Naive thymus-derived CD8-positive, alpha-beta T cell (primary cell): ENCODE measurements at regions not wholly inside any gene's neighbourhood (a gene's known extent, or its start where the extent isn't known, plus 50 kb on each side); places are given as distances from the start of the nearest gene placed in this dataset.

Experiments used
- ATAC-seq, 2 donors: fragments of 150-1000 bp; cut with Tn5 transposase in 1 of 2; sonication (Bioruptor Pico), chemical (Tn5 transposase) in 1 of 2; 1 replicate in 1 of 2; 2 replicates in 1 of 2; pipeline ENCODE4 v1.10.0; 2021; ENCODE audit warnings: mild to moderate bottlenecking in 2 of 2, moderate library complexity in 2 of 2
- POLR2A ChIA-PET: fragments of 350-600 bp; sonication (Branson Sonifier 250); formaldehyde crosslinking; loops from one replicate; lab custom pipeline; 2021; ENCODE audit warnings: antibody characterized with exemption; lab: Charles Lee
- DNase-seq, 10 donors: peaks; one replicate each; pipeline versions ENCODE4 v3.0.0 to v3.0.0-alpha.2; 2020 to 2022
- H3K27ac Mint-ChIP-seq, 10 donors: one replicate each; pipeline ENCODE4 v1.8.0; 2020 to 2022; ENCODE audit warnings: mild to moderate bottlenecking in 10 of 10, mixed read lengths in 10 of 10, moderate library complexity in 4 of 10, inconsistent platforms in 1 of 10
- H3K27me3 Mint-ChIP-seq, 5 donors: one replicate each; pipeline ENCODE4 v1.8.0; 2021 to 2022; ENCODE audit warnings: mixed read lengths in 5 of 5
- H3K36me3 Mint-ChIP-seq, 3 donors: one replicate each; pipeline ENCODE4 v1.8.0; 2020 to 2022; ENCODE audit warnings: mixed read lengths in 3 of 3, mild to moderate bottlenecking in 2 of 3, inconsistent platforms in 1 of 3
- H3K4me1 Mint-ChIP-seq, 4 donors: one replicate each; pipeline ENCODE4 v1.8.0; 2021 to 2022; ENCODE audit warnings: mixed read lengths in 4 of 4
- H3K4me3 Mint-ChIP-seq, 10 donors: one replicate each; pipeline ENCODE4 v1.8.0; 2020 to 2022; ENCODE audit warnings: mild to moderate bottlenecking in 10 of 10, mixed read lengths in 10 of 10, moderate library complexity in 6 of 10, inconsistent platforms in 1 of 10
- H3K9me3 Mint-ChIP-seq, 9 donors: one replicate each; pipeline ENCODE4 v1.8.0; 2020 to 2022; ENCODE audit warnings: mixed read lengths in 9 of 9, mild to moderate bottlenecking in 3 of 9, inconsistent platforms in 1 of 9, moderate library complexity in 1 of 9

DNA sequence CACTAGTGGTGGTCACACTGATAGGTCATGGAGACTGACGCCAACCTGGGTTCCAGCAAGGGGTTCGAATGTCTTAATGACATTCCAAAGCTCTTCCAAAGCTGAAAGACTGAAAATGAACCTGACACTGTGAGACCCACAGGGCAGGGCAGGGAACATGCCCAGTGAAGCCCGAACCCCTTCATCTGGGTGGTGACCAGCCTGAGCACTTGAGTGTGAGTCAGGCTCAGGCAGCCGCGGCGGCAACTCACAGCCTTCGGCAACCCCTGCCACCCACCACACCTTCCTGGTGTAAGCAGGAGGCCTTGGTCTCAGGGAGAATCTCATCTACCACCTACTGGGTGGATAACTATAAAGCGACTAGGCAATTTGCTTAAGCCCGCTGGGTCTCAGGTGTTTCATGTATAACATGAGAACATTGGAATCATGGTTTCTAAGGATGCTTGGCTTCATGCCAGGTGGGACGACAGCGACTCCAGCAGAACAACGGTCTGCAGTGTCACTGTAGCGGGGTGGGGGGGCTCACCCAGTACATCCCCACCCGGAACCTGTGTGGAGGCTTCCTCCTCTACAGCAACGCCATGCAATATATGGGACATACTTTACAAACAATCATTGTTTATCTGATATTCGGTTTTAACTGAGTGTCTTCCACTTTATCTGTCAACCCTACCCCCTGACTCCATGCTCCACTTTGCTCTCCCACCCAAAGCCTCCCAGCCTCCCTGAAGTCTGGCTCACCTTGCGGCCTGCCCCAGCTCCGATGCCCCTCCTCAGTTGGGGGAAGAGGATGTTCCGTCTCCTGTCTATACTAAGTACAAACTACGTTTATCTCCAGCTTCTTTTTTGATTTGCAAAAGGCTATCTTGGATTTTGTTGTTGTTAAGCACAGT, 125.0 kb upstream of the MEF2A start:
- POLR2A ChIA-PET: interaction anchor here (0.7 to 4.2 kb wide), 8 partner anchors 7 to 125 kb away, joined by 3 to 37 read pairs (median 12); partner anchors contain the start of gene MEF2A
- H3K27ac Mint-ChIP-seq: peak overlapping the region; percentile 23 to 100 (median 84)

DNA sequence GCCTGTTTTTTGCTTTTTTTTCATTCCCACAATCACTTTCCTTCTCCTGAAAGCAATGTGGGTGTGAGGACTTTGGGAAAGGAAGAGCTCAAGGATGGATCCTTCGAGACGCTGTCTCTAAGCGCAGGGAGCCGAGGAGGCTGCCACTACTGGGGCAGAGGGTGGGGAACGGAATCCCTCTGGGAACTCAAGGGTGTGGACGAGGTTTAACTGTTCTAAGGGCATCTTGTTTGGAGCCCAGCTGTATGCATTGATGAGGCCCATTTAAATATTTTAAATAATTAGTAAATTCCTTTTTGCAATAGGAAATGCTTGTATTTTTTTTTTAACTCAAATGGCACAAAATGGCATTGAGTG, 124.4 kb upstream of the MEF2A start:
- DNase-seq: no peak
- POLR2A ChIA-PET: interaction anchor here (0.7 to 4.1 kb wide), 5 partner anchors 8 to 124 kb away, joined by 3 to 37 read pairs (median 8); partner anchors contain the start of gene MEF2A
- Mint-ChIP-seq H3K27ac (peak overlapping the region; percentile 23 to 100 (median 82)), H3K4me1 (peaks cover 31 to 94% (median 90%) of the 10 kb centered on the region in 4 donors), H3K4me3 (peak overlapping the region in 1 of 10 donors; percentile 43), H3K27me3 (no peaks in the 10 kb centered on the region), H3K36me3 (no peaks in the 10 kb centered on the region), H3K9me3 (no peaks in the 10 kb centered on the region)
- ATAC-seq: no peak

More for the DNA sequence above, 125.0 kb upstream of the MEF2A start:
- peaks cover 31 to 94% (median 90%) of the 10 kb centered on the region in 4 donors for H3K4me1 Mint-ChIP-seq
- H3K36me3 Mint-ChIP-seq: no peaks in the 10 kb centered on the region
- ATAC-seq: no peak
- H3K9me3 Mint-ChIP-seq: no peaks in the 10 kb centered on the region
- no peak for DNase-seq
- H3K27me3 Mint-ChIP-seq: no peaks in the 10 kb centered on the region
- peak overlapping the region in 3 of 10 donors; percentile 0 to 41 (median 26) for H3K4me3 Mint-ChIP-seq

DNA sequence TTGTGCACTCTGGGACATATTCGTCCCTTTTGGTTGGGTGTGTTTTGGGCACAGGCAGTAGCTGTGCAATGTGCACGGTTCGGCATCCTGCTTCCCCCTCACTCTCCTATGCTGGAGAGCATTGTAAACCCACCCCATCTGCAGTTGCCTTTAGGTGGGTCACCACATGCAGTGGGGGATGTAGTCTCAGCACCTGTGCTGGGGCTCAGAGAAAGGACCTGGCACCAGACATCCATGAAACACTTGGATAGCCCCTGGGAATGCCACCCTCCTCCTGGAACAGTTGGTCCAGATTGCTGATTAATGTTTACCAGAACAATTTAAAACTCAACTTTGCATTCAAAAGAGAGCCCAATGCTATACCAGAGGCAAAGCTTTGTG, 123.9 kb upstream of the MEF2A start:
- H3K4me1 Mint-ChIP-seq: peaks cover 31 to 91% (median 87%) of the 10 kb centered on the region in 4 donors
- peak overlapping the region in 5 of 10 donors; percentile 20 to 57 (median 43) for H3K4me3 Mint-ChIP-seq
- H3K27ac Mint-ChIP-seq: peak overlapping the region; percentile 35 to 100 (median 88)
- ATAC-seq: no peak
- no peaks in the 10 kb centered on the region for H3K36me3 Mint-ChIP-seq
- POLR2A ChIA-PET: interaction anchor here (0.6 to 4.1 kb wide), 6 partner anchors 8 to 36 kb away, joined by 4 to 37 read pairs (median 16); no protein-coding TSS in a partner anchor
- H3K9me3 Mint-ChIP-seq: no peaks in the 10 kb centered on the region
- no peak for DNase-seq
- no peaks in the 10 kb centered on the region for H3K27me3 Mint-ChIP-seq

DNA sequence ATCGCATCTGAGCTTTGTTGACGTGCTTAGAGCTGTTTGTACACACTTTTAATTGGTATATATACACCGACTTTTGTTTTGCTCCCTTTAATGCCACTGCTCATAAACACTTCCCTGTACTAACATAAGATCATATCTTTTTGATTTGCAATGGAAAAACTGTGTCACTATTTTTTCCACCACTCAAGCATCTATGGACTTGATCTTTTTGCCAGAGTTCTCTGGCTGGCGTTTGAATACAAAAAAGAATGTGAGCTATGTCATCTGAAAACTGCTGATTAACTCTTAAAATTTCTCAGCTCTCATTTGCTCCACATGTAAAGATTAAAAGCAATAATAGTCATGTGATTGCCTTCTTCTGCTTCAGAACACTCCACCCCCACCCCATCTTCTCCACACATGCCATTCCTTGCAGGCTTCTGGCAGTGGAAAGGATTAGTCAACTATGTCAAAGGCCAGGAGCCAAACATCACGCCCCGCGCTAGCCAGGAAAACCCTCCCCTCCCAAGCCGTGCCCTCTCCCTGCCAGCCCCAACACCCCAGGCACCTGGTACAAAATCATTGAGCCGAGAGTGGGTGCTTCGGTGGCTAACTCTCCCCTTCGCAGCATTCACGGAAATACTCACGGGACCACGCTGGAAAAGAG, 123.4 kb upstream of the MEF2A start:
- no peaks in the 10 kb centered on the region for H3K36me3 Mint-ChIP-seq
- DNase-seq (no peak), ATAC-seq (peak in 1 of 2 donors; percentile 16)
- no peaks in the 10 kb centered on the region for H3K27me3 Mint-ChIP-seq
- H3K4me1 Mint-ChIP-seq: peaks cover 30 to 86% (median 82%) of the 10 kb centered on the region in 4 donors
- peak overlapping the region; percentile 35 to 100 (median 88) for H3K27ac Mint-ChIP-seq
- POLR2A ChIA-PET: interaction anchor here (0.6 to 4.1 kb wide), 12 partner anchors 9 to 125 kb away, joined by 3 to 37 read pairs (median 4); no protein-coding TSS in a partner anchor
- no peaks in the 10 kb centered on the region for H3K9me3 Mint-ChIP-seq
- H3K4me3 Mint-ChIP-seq: peak overlapping the region in 6 of 10 donors; percentile 27 to 57 (median 43)

DNA sequence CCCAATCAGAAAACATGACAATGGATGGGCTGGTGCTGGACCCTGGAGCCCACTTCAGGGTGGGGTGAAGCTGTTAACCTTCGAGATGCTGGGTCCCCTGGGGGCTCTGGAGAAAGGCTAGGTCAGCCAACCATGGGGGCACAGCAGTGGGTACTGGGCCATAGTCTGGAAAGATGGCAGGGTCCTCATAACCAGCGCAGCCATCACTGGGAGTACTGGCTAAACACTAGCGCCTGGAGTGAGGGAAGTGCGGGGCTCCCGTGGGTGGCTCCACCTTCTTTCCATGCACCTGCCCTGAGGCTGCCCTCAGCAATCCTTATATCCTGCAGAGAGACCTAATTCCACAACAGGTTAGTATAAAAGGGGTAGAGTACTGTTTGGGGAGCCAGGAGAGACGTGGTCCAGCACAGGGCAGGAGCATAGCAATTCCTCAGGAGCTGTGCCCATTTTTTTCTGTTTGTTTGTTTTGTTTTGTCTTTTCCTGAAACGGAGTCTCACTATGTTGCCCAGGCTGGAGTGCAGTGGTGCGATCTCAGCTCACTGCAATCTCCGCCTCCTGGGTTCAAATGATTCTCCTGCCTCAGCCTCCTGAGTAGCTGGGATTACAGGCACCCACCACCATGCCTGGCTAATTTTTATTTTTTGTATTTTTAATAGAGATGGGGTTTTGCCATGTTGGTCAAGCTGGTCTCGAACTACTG, 122.6 kb upstream of the MEF2A start:
- DNase-seq: no peak

DNA sequence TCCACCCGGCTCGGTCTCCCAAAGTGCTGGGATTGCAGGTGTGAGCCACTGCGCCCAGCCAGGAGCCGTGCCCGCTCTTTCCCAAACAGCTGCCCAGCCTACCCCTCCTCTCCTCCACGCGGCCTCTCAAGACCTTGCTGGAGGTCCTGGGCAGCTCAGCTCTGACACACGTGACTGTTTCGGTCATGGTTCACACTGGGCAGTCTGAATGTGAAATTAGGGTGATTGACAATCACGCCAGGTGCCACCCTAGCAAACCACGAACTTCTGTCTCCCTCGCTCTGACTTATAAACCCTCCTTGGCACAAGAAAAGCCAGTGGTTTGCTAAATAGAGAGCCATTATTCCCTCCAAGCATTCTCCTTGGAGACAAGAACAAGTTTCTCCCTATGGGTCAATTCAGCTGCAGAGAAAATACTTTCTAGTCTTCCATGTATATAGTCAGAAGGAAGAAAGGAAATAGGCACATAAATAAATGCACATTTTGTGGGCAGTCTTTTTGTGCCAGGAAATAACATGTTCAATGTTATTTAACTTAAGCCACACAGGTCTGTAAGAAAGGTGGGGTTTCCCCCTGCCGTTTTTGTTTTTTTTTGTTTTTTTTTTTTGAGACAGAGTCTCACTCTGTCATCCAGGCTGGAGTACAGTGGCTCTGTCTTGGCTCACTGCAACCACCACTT, 121.9 kb upstream of the MEF2A start:
- H3K27ac Mint-ChIP-seq: peak overlapping the region; percentile 89 to 100 (median 98)
- peak overlapping the region; percentile 9 to 90 (median 77) for H3K4me3 Mint-ChIP-seq
- no peaks in the 10 kb centered on the region for H3K27me3 Mint-ChIP-seq
- peak in 2 of 10 donors; percentile 54 to 63 for DNase-seq
- peak; percentile 63 to 78 for ATAC-seq
- peaks cover 30 to 84% (median 79%) of the 10 kb centered on the region in 4 donors for H3K4me1 Mint-ChIP-seq
- no peaks in the 10 kb centered on the region for H3K9me3 Mint-ChIP-seq
- no peaks in the 10 kb centered on the region for H3K36me3 Mint-ChIP-seq
- POLR2A ChIA-PET: interaction anchor here (0.7 to 4.1 kb wide), 17 partner anchors 10 to 124 kb away, joined by 3 to 37 read pairs (median 4); partner anchors contain the start of gene MEF2A

More for the DNA sequence above, 122.6 kb upstream of the MEF2A start:
- H3K9me3 Mint-ChIP-seq: no peaks in the 10 kb centered on the region
- POLR2A ChIA-PET: interaction anchor here (0.7 to 4.1 kb wide), 14 partner anchors 8 to 124 kb away, joined by 3 to 37 read pairs (median 4); partner anchors contain the start of gene MEF2A
- peak overlapping the region; percentile 47 to 100 (median 96) for H3K27ac Mint-ChIP-seq
- H3K4me1 Mint-ChIP-seq: peaks cover 34 to 86% (median 82%) of the 10 kb centered on the region in 4 donors
- H3K36me3 Mint-ChIP-seq: no peaks in the 10 kb centered on the region
- peak overlapping the region in 8 of 10 donors; percentile 20 to 89 (median 54) for H3K4me3 Mint-ChIP-seq
- H3K27me3 Mint-ChIP-seq: no peaks in the 10 kb centered on the region
- ATAC-seq: no peak

DNA sequence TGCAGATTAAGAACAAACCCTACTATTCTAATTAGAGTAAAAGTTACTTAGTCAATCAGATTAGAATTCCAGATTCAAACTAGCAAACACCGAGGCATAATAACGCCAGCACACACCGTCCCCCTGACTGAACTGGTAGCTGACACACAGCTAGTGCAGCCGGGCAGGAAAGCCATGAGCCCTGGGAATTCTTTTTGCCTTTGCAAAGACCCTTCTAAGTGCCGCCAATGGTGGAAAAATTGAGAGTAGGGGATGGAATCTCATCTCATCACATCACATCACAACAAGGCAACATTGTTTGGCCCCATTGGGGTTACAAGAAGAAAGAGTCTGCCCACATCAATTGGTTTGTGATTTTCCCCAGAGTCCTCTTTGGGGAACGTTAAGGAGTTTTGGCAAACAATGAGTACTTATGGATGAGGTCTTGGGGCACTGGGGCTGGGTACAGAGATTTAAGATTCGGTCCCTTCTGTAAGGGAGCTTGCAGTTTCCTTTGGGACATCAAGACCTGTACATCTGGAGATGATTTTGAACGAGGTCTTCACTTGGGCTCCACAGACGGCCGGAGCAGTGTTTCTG, 120.4 kb upstream of the MEF2A start:
- Mint-ChIP-seq H3K4me3 (peak overlapping the region in 2 of 10 donors; percentile 2 to 30), H3K4me1 (peaks cover 32 to 83% (median 79%) of the 10 kb centered on the region in 4 donors), H3K27ac (peak overlapping the region in 8 of 10 donors; percentile 62 to 100 (median 94)), H3K9me3 (no peaks in the 10 kb centered on the region), H3K27me3 (no peaks in the 10 kb centered on the region), H3K36me3 (no peaks in the 10 kb centered on the region)
- ATAC-seq (no peak), DNase-seq (no peak)
- POLR2A ChIA-PET: interaction anchor here (1.0 to 3.5 kb wide), 6 partner anchors 12 to 121 kb away, joined by 4 to 23 read pairs (median 6); no protein-coding TSS in a partner anchor

DNA sequence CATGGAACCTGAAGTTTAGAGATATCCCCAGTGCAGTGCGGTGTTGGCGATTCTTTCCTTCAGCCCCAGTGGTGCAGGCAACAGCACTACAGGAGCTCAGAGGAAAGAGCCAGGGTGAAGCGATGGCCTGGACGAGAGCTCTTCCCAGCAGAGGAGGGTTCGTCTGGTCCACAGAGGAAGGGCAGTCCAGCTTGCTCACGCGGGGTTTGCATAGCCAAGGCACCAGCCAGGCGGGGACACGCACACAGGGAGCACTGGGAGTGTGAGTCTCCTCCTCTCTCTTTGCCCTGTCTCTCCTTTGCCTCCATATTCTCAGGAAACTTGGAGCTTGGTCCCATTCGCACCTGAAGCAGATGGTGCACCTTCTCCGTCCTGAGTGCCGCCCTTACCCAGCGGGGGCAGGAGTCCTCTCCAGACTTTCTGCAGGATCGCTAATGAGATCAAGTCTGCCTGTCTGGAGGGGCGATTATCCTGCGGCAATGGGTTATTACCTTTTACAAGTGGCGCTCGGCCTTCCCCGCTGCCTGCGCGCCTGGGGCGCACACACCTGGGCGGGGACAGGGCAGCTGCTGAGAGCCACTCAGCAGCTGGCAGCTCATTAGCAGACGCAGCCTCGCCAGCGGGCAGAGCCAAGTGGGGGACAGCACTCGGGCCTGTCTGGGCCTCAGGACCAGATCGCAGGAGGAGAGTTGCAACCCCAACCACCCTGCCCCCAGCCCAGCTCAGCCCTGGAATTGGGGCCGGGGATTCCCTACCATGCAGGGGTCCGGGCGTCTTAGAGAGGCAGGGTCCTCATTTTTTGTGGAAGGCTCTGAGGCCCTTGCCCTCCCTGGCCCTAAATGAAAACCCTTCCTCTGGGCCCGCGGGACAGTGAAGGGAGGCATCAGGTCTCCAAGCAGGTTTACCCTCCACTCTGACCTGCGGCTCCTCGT, 119.0 kb upstream of the MEF2A start:
- peak overlapping the region in 6 of 10 donors; percentile 10 to 82 (median 24) for H3K27ac Mint-ChIP-seq
- H3K4me3 Mint-ChIP-seq: peak overlapping the region in 1 of 10 donors; percentile 22
- no peaks in the 10 kb centered on the region for H3K36me3 Mint-ChIP-seq
- H3K4me1 Mint-ChIP-seq: peaks cover 36 to 84% (median 81%) of the 10 kb centered on the region in 4 donors
- H3K9me3 Mint-ChIP-seq: no peaks in the 10 kb centered on the region
- ATAC-seq: no peak
- H3K27me3 Mint-ChIP-seq: no peaks in the 10 kb centered on the region
- POLR2A ChIA-PET: interaction anchor here (0.8 to 2.3 kb wide), 7 partner anchors 8 to 29 kb away, joined by 3 to 7 read pairs (median 6); no protein-coding TSS in a partner anchor
- no peak for DNase-seq

DNA sequence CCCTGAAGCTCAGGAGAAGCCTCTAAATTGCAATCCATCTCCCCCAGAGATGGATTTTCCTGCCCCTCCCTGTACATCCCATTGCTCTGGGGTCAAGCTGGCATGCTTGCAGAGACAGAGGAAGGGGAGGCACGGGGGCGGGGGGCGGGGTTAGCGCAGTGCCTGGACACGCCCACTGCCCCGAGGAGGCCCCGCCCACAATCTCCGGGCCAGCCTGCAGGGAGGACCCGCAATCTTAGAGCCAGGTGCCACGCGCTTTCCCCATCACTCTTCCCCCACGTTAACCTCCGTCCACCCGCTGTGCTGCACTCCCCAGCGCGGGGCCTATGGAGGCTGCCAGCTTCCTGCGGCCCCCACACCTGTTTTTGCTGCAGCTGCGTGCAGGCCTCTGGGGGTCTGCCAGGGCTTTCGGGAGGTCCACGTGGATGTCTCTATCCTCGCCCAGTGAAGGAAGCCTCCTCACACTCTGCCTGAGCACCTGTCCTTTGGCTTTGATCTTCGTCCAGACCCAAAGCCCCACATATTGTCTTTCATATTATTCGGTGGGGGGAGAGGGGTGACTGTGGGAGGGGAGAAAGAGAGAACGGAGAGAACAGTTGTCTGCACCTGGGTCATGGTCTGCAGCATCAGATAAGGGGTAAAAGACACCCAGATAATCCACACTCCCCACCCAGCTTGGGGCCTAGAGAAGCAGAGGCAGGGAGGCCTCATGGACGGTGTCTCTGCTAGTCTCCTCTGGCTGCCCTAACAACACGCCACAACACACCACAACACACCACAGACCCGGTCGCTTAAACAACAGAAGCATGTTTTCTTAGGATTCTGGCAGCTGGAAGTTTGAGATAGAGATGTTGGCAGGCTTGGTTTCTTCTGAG, 118.0 kb upstream of the MEF2A start:
- H3K4me3 Mint-ChIP-seq: peak overlapping the region in 9 of 10 donors; percentile 11 to 80 (median 64)
- ATAC-seq: peak; percentile 12 to 36
- POLR2A ChIA-PET: interaction anchor here (0.8 to 2.3 kb wide), 4 partner anchors 9 to 27 kb away, joined by 3 to 7 read pairs (median 6); no protein-coding TSS in a partner anchor

More for the DNA sequence above, 118.0 kb upstream of the MEF2A start:
- Mint-ChIP-seq H3K27me3 (no peaks in the 10 kb centered on the region), H3K9me3 (no peaks in the 10 kb centered on the region), H3K27ac (peak overlapping the region; percentile 5 to 94 (median 85)), H3K36me3 (no peaks in the 10 kb centered on the region), H3K4me1 (peaks cover 31 to 80% (median 79%) of the 10 kb centered on the region in 4 donors)
- peak in 1 of 10 donors; percentile 28 for DNase-seq
